GM18502 (cell line): ENCODE measurements at regions not wholly inside any gene's neighbourhood (a gene's known extent, or its start where the extent isn't known, plus 50 kb on each side); places are given as distances from the start of the nearest gene placed in this dataset.

Experiments used
- ATAC-seq: cut with Tn5 transposase; IDR thresholded peaks from one replicate; pipeline ENCODE4 v1.9.1; 2021; ENCODE audit warnings: mild to moderate bottlenecking; ENCODE audit not compliant: unreplicated experiment, poor library complexity

- ATAC-seq, result no peak
Measured at GRCh38 chr22:27638329-27639233, 163.0 kb downstream of the MN1 start.

- no peak for ATAC-seq
Measured at GRCh38 chr22:27639248-27640086, 162.1 kb downstream of the MN1 start.

- no peak for ATAC-seq
Measured at GRCh38 chr22:27641049-27641795, 160.3 kb downstream of the MN1 start.

GRCh38 chr22:27642104-27642800, 159.3 kb downstream of the MN1 start:
- ATAC-seq, result no peak

GRCh38 chr22:27643907-27644306, 157.6 kb downstream of the MN1 start:
- no peak for ATAC-seq

GRCh38 chr22:27644566-27644965, 157.0 kb downstream of the MN1 start:
- no peak for ATAC-seq

GRCh38 chr22:27647540-27647939, 154.0 kb downstream of the MN1 start:
- no peak for ATAC-seq

- ATAC-seq, result no peak
Measured at GRCh38 chr22:27648074-27648473, 153.5 kb downstream of the MN1 start.

- ATAC-seq, result no peak
Measured at GRCh38 chr22:27648853-27649252, 152.7 kb downstream of the MN1 start.

GRCh38 chr22:27650572-27650971, 151.0 kb downstream of the MN1 start:
- no peak for ATAC-seq

- ATAC-seq, result no peak
Measured at GRCh38 chr22:27650985-27651384, 150.6 kb downstream of the MN1 start.

GRCh38 chr22:27651486-27651885, 150.1 kb downstream of the MN1 start:
- no peak for ATAC-seq

- ATAC-seq, result no peak
Measured at GRCh38 chr22:27654546-27655445, 146.8 kb downstream of the MN1 start.

- ATAC-seq, result no peak
Measured at GRCh38 chr22:27655582-27656185, 145.9 kb downstream of the MN1 start.

GRCh38 chr22:27656970-27657369, 144.6 kb downstream of the MN1 start:
- no peak for ATAC-seq

GRCh38 chr22:27660306-27660705, 141.2 kb downstream of the MN1 start:
- no peak for ATAC-seq

GRCh38 chr22:27662359-27663301, 138.9 kb downstream of the MN1 start:
- ATAC-seq, result no peak

GRCh38 chr22:27663812-27664211, 137.7 kb downstream of the MN1 start:
- no peak for ATAC-seq
